ENCODE measurements at regions not wholly inside any gene's neighbourhood (a gene's known extent, or its start where the extent isn't known, plus 50 kb on each side); places are given as distances from the start of the nearest gene placed in this dataset.

- TF ChIP-seq, protein P1, sequence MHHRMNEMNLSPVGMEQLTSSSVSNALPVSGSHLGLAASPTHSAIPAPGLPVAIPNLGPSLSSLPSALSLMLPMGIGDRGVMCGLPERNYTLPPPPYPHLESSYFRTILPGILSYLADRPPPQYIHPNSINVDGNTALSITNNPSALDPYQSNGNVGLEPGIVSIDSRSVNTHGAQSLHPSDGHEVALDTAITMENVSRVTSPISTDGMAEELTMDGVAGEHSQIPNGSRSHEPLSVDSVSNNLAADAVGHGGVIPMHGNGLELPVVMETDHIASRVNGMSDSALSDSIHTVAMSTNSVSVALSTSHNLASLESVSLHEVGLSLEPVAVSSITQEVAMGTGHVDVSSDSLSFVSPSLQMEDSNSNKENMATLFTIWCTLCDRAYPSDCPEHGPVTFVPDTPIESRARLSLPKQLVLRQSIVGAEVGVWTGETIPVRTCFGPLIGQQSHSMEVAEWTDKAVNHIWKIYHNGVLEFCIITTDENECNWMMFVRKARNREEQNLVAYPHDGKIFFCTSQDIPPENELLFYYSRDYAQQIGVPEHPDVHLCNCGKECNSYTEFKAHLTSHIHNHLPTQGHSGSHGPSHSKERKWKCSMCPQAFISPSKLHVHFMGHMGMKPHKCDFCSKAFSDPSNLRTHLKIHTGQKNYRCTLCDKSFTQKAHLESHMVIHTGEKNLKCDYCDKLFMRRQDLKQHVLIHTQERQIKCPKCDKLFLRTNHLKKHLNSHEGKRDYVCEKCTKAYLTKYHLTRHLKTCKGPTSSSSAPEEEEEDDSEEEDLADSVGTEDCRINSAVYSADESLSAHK (tag by site-specific recombination; IDR thresholded peaks at IDR 0.05): no peak
- TF ChIP-seq ZNF391 (tag by site-specific recombination; IDR thresholded peaks at IDR 0.05; ENCODE audit: borderline replicate concordance, low read depth) (no peak), ZNF544 (tag by site-specific recombination; IDR thresholded peaks at IDR 0.05) (no peak), GLI2 (tag by site-specific recombination; IDR thresholded peaks at IDR 0.05; ENCODE audit: borderline replicate concordance, low read depth) (no peak), GLI4 (tag by site-specific recombination; IDR thresholded peaks at IDR 0.05) (no peak)
- TF ChIP-seq, protein P2, sequence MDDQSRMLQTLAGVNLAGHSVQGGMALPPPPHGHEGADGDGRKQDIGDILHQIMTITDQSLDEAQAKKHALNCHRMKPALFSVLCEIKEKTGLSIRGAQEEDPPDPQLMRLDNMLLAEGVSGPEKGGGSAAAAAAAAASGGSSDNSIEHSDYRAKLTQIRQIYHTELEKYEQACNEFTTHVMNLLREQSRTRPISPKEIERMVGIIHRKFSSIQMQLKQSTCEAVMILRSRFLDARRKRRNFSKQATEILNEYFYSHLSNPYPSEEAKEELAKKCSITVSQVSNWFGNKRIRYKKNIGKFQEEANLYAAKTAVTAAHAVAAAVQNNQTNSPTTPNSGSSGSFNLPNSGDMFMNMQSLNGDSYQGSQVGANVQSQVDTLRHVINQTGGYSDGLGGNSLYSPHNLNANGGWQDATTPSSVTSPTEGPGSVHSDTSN (CRISPR knock-in tag; IDR thresholded peaks at IDR 0.05): no peak
- TF ChIP-seq, protein P3, sequence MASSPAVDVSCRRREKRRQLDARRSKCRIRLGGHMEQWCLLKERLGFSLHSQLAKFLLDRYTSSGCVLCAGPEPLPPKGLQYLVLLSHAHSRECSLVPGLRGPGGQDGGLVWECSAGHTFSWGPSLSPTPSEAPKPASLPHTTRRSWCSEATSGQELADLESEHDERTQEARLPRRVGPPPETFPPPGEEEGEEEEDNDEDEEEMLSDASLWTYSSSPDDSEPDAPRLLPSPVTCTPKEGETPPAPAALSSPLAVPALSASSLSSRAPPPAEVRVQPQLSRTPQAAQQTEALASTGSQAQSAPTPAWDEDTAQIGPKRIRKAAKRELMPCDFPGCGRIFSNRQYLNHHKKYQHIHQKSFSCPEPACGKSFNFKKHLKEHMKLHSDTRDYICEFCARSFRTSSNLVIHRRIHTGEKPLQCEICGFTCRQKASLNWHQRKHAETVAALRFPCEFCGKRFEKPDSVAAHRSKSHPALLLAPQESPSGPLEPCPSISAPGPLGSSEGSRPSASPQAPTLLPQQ (tag by site-specific recombination; IDR thresholded peaks at IDR 0.05): no peak
These were observed 191.7 kb upstream of the TCF21 start (continued) for GRCh38 chr6:133697185-133697584.

GRCh38 chr6:133697666-133698065 is 191.2 kb upstream of the TCF21 start:
- TF ChIP-seq ZNF792 (tag by site-specific recombination; IDR thresholded peaks at IDR 0.05) (no peak), ZNF23 (tag by site-specific recombination; IDR thresholded peaks at IDR 0.05; ENCODE audit: borderline replicate concordance) (no peak), ZNF571 (tag by site-specific recombination; IDR thresholded peaks at IDR 0.05) (no peak)
- TF ChIP-seq, protein P4, sequence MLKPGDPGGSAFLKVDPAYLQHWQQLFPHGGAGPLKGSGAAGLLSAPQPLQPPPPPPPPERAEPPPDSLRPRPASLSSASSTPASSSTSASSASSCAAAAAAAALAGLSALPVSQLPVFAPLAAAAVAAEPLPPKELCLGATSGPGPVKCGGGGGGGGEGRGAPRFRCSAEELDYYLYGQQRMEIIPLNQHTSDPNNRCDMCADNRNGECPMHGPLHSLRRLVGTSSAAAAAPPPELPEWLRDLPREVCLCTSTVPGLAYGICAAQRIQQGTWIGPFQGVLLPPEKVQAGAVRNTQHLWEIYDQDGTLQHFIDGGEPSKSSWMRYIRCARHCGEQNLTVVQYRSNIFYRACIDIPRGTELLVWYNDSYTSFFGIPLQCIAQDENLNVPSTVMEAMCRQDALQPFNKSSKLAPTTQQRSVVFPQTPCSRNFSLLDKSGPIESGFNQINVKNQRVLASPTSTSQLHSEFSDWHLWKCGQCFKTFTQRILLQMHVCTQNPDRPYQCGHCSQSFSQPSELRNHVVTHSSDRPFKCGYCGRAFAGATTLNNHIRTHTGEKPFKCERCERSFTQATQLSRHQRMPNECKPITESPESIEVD (tag by site-specific recombination; IDR thresholded peaks at IDR 0.05): peak; percentile 35; the same call in 1 of the 2 replicates
- ChIA-PET CTCF (interaction anchor here (0.6 to 2.3 kb wide), 3 partner anchors 8 to 34 kb away, joined by 3 to 8 read pairs (median 4); no protein-coding TSS in a partner anchor), POLR2A (no interaction called here)

GRCh38 chr6:133698272-133698671 is 190.6 kb upstream of the TCF21 start:
- CTCF ChIA-PET: interaction anchor here (2.0 kb wide), 1 partner anchor 129 kb away, joined by 4 read pairs; no protein-coding TSS in a partner anchor
- POLR2A ChIA-PET: no interaction called here
- TF ChIP-seq, protein P3 (tag by site-specific recombination; IDR thresholded peaks at IDR 0.05): peak; percentile 52; the same call in 1 of the 2 replicates
- TF ChIP-seq ZNF548 (tag by site-specific recombination; IDR thresholded peaks at IDR 0.05): no peak

More at GRCh38 chr6:133697666-133698065, 191.2 kb upstream of the TCF21 start:
- no peaks in the 10 kb centered on the region; the same call in 1 of the 2 replicates for H3K4me1 ChIP-seq (ENCODE audit: control insufficient read depth, insufficient read depth, low read length)
- H3K4me3 ChIP-seq (ENCODE audit: low read depth, low read length): no peak overlapping the region
- no peaks in the 10 kb centered on the region; the same call in 1 of the 2 replicates for H3K9me3 ChIP-seq (ENCODE audit: control insufficient read depth, insufficient read depth, low read depth, low read length)
- H3K27ac ChIP-seq (ENCODE audit: extremely low read depth, low read depth, low read length): no peak overlapping the region
- no peaks in the 10 kb centered on the region for H3K36me3 ChIP-seq (ENCODE audit: control insufficient read depth in 2 of 2, insufficient read depth in 1 of 2, low read length in 2 of 2)

More at GRCh38 chr6:133698272-133698671, 190.6 kb upstream of the TCF21 start:
- Histone ChIP-seq H3K4me3 (ENCODE audit: low read depth, low read length) (no peak overlapping the region), H3K4me1 (ENCODE audit: control insufficient read depth, insufficient read depth, low read length) (no peaks in the 10 kb centered on the region; the same call in 1 of the 2 replicates), H3K27ac (ENCODE audit: extremely low read depth, low read depth, low read length) (no peak overlapping the region), H3K36me3 (ENCODE audit: control insufficient read depth in 2 of 2, insufficient read depth in 1 of 2, low read length in 2 of 2) (no peaks in the 10 kb centered on the region), H3K9me3 (ENCODE audit: control insufficient read depth, insufficient read depth, low read depth, low read length) (no peaks in the 10 kb centered on the region; the same call in 1 of the 2 replicates)

All from HEK293 (cell line).